ENCODE measurements at regions not wholly inside any gene's neighbourhood (a gene's known extent, or its start where the extent isn't known, plus 50 kb on each side); places are given as distances from the start of the nearest gene placed in this dataset.

DNA sequence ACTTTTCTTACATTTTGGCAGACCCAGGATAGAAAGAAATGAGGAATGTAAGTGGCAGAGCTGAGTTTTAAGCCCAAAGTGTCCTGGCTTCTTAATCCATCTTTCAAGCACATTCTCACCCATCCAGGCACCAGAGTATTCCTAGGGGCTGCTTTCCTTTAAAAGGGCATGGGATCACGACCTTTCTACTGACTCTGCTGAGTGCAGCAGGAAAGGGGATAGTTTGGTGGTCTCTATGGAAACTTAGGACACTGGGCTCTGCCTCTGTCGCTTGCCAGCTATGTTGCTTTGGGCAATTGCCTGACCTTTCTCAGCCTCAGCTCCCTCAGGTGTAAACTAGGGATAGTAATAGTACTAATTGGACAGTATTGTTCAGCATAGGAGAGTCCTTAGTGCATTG is 458.4 kb downstream of the PDCD6IP start:
- TF ChIP-seq, protein P1, sequence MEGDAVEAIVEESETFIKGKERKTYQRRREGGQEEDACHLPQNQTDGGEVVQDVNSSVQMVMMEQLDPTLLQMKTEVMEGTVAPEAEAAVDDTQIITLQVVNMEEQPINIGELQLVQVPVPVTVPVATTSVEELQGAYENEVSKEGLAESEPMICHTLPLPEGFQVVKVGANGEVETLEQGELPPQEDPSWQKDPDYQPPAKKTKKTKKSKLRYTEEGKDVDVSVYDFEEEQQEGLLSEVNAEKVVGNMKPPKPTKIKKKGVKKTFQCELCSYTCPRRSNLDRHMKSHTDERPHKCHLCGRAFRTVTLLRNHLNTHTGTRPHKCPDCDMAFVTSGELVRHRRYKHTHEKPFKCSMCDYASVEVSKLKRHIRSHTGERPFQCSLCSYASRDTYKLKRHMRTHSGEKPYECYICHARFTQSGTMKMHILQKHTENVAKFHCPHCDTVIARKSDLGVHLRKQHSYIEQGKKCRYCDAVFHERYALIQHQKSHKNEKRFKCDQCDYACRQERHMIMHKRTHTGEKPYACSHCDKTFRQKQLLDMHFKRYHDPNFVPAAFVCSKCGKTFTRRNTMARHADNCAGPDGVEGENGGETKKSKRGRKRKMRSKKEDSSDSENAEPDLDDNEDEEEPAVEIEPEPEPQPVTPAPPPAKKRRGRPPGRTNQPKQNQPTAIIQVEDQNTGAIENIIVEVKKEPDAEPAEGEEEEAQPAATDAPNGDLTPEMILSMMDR (IDR thresholded peaks at IDR 0.05; ENCODE audit: low read depth, low read length) = no peak
- Histone ChIP-seq H3K27ac (no peak overlapping the region), H3K27me3 (no peaks in the 10 kb centered on the region), H3K36me3 (no peaks in the 10 kb centered on the region), H3K9me3 (ENCODE audit: low read depth) (no peaks in the 10 kb centered on the region), H3K4me1 (ENCODE audit: low read depth) (peaks cover 29% of the 10 kb centered on the region), H3K4me3 (no peak overlapping the region)
- DNase-seq (ENCODE audit: low read depth in 1 of 2, low spot score in 1 of 2) = no peak

DNA sequence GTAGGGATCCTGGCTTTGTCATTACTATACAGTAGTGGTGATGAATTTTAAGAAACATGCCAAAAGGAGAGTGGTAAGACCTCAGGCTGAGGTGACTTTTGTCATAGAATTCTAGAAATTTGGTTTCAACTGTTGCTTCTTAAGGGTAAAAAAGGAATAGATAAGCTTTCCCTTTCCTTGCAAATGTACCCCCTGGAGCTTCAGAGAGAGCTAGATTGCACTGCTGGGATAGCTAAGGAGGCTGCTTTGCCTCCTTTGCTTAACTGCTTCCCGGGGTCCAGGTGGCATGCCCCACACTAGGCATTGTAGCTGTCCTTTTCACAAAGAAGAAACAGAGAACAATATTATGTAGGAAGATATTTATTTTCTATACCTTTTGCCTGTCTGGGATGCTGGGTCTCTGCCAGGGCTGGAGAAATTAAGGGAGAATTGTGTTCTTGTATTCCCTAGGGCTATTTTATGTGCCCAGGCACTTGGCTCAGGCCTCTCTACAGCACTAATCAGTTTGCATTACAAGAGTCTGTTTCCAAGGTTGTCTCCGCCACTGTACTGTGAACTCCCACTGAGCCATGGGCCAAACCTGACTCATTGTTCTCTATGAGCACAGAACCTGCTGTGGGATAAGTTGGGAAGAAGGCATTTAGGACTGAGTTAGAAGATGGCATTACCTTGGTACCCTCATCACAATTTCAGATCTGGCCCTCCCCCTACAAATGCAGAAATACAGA is 460.0 kb downstream of the PDCD6IP start:
- Histone ChIP-seq H3K9me3 (ENCODE audit: low read depth) (no peaks in the 10 kb centered on the region), H3K4me3 (no peak overlapping the region), H3K4me1 (ENCODE audit: low read depth) (peaks cover 35% of the 10 kb centered on the region), H3K27ac (no peak overlapping the region), H3K36me3 (no peaks in the 10 kb centered on the region), H3K27me3 (no peaks in the 10 kb centered on the region)
- TF ChIP-seq, protein P1 (IDR thresholded peaks at IDR 0.05; ENCODE audit: low read depth, low read length) = no peak
- peak in 1 of 2 donors; percentile 15 for DNase-seq (ENCODE audit: low read depth in 1 of 2, low spot score in 1 of 2)

DNA sequence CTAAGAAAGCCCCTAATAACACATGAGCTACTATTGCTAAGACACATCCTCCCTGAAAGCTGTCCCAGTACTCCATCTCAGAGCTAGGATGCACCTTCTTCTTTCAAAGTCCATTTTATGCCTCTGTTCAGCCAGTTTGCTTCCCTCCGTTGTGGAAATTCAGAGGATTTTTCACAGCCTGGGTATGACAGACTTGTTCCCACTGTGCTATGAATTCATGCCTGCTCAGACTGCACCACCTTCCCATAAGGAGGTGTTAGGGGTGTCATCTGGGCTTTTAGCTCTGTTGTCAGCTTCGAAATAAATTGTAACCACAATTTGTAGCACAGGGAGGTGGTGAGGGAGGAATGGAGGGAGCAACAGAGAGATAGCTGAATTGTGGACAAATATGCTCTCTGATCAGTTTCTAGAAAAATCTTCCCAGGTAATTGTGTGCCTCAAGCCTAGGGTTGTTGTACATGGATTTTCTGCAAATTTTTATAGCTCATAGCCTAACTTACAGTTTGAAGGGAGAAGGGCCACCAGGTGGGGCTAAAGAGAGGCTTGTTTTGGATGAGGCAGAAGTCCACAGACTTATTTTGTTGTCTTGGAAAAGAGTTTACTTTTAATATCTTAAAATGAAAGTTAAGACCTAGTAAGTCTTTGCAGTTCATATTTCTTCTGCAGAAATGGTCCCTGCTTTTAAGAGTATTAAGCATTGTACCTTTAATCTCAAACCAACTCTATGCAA is 462.0 kb downstream of the PDCD6IP start:
- Histone ChIP-seq H3K36me3 (no peaks in the 10 kb centered on the region), H3K4me1 (ENCODE audit: low read depth) (peaks cover 33% of the 10 kb centered on the region), H3K27me3 (no peaks in the 10 kb centered on the region), H3K27ac (peak overlapping the region; percentile 65), H3K9me3 (ENCODE audit: low read depth) (no peaks in the 10 kb centered on the region), H3K4me3 (no peak overlapping the region)
- TF ChIP-seq, protein P1 (IDR thresholded peaks at IDR 0.05; ENCODE audit: low read depth, low read length) = peak; percentile 66
- DNase-seq (ENCODE audit: low read depth in 1 of 2, low spot score in 1 of 2) = peak; percentile 55 to 74

DNA sequence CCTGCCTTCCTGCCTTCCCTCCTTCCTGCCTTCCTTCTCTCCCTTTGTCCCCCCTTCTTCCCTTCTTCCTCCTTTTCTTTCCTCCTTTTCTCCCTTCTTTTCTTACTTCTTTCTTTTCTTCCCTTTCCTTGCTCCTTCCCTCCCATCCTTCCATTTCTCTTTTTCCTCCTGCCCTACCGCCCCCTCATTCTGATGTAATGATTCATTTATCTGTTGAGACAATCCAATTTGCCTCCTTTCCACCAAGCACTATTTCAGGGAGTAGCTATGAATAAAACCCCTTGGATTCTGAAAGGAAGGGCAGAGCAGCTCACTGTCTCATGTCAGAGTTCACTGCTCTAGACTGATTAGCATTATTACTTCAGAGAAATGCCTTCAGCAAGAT is 462.6 kb downstream of the PDCD6IP start:
- DNase-seq (ENCODE audit: low read depth in 1 of 2, low spot score in 1 of 2) = no peak
- H3K36me3 ChIP-seq = no peaks in the 10 kb centered on the region
- TF ChIP-seq, protein P1 (IDR thresholded peaks at IDR 0.05; ENCODE audit: low read depth, low read length) = no peak

DNA sequence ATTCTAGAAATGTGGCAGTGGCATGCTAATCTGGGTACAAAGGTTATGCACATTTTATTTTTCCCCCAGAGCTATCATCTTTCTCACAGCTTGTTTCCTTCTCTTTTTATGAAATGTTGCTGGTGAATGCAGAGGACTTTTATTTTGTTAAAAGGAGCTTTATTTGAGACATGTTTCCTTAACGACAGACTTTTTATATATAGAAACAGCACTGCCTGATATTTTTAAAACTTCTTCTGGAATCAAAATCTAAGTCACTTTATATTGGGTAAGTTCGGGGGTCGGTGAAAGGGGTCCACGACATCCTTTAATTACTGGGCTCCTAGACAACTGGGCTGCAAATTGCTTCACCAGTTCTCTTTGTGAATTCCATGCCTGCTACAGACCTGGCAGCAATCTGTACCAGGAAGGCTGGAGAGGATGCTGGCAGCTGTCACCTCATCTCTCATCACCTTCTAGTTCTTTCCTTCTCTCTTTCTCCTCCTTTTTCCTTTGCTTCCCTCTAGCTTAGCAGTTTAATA is 464.7 kb downstream of the PDCD6IP start:
- Histone ChIP-seq H3K9me3 (ENCODE audit: low read depth) (no peaks in the 10 kb centered on the region), H3K4me3 (no peak overlapping the region), H3K27me3 (no peaks in the 10 kb centered on the region), H3K4me1 (ENCODE audit: low read depth) (peaks cover 24% of the 10 kb centered on the region), H3K36me3 (no peaks in the 10 kb centered on the region), H3K27ac (peak overlapping the region; percentile 40)
- TF ChIP-seq, protein P1 (IDR thresholded peaks at IDR 0.05; ENCODE audit: low read depth, low read length) = no peak
- DNase-seq (ENCODE audit: low read depth in 1 of 2, low spot score in 1 of 2) = peak in 1 of 2 donors; percentile 17

More for the DNA sequence above, 462.6 kb downstream of the PDCD6IP start:
- H3K27me3 ChIP-seq = no peaks in the 10 kb centered on the region
- H3K9me3 ChIP-seq (ENCODE audit: low read depth) = no peaks in the 10 kb centered on the region
- H3K27ac ChIP-seq = peak overlapping the region; percentile 65
- H3K4me1 ChIP-seq (ENCODE audit: low read depth) = peaks cover 29% of the 10 kb centered on the region
- no peak overlapping the region for H3K4me3 ChIP-seq

Data from cardiac muscle cell (in vitro differentiated cells and primary cell).